Upper lobe of left lung (tissue), 6 donors: ENCODE measurements at regions not wholly inside any gene's neighbourhood (a gene's known extent, or its start where the extent isn't known, plus 50 kb on each side); places are given as distances from the start of the nearest gene placed in this dataset.
"Not testable (repeated sequence)": the region's sequence is repeated elsewhere in the genome, so short reads cannot be mapped to it uniquely, and the experiment has no call there.

Experiments
- ATAC-seq, 2 donors: fragments of 200-7000 bp; cut with Tn5 transposase; one replicate each; pipeline ENCODE4 v1.9.1; 2022; ENCODE audit warnings: mild to moderate bottlenecking in 2 of 2, moderate library complexity in 2 of 2; ENCODE audit not compliant: low FRiP score in 2 of 2
- DNase-seq, 2 donors: peaks; one replicate each; pipeline ENCODE4 v3.0.0-alpha.2; 2019 to 2020
- H3K27ac ChIP-seq, 4 donors: fragments of 200-600 bp; sonication (generic); one replicate each; pipeline ENCODE4 v1.5.1; 2016 to 2019
- H3K27me3 ChIP-seq, 4 donors: fragments of 200-600 bp; sonication (generic); one replicate each; pipeline ENCODE4 v1.5.1; 2017 to 2019
- H3K36me3 ChIP-seq, 4 donors: fragments of 200-600 bp; sonication (generic); one replicate each; pipeline ENCODE4 v1.5.1; 2016 to 2019
- H3K4me1 ChIP-seq, 4 donors: fragments of 200-600 bp; sonication (generic); one replicate each; pipeline ENCODE4 v1.5.1; 2018 to 2019
- H3K4me3 ChIP-seq, 4 donors: fragments of 200-600 bp; sonication (generic); one replicate each; pipeline ENCODE4 v1.5.1; 2017 to 2019; ENCODE audit warnings: mild to moderate bottlenecking in 2 of 4, moderate library complexity in 1 of 4
- H3K9me3 ChIP-seq, 4 donors: fragments of 200-600 bp; sonication (generic); one replicate each; pipeline ENCODE4 v1.5.1; 2018 to 2019
- EP300 ChIP-seq, 4 donors: sonication (generic); formaldehyde crosslinking; IDR thresholded peaks; one replicate each; pipeline ENCODE4 v1.5.1; 2017; ENCODE audit warnings: antibody characterized with exemption in 4 of 4, control low read depth in 2 of 4
- POLR2A ChIP-seq, 4 donors: fragments of 450-650 bp; IDR thresholded peaks; one replicate each; pipeline ENCODE4 v1.5.1; 2016 to 2017; ENCODE audit warnings: antibody characterized with exemption in 4 of 4, mild to moderate bottlenecking in 2 of 4
- POLR2AphosphoS5 ChIP-seq, 2 donors: sonication (generic); formaldehyde crosslinking; IDR thresholded peaks; one replicate each; pipeline ENCODE4 v1.5.1; 2017; ENCODE audit warnings: antibody characterized with exemption in 2 of 2
- WGBS, 2 donors: methylation state at CpG; one replicate each; pipeline ENCODE4 v1.1.5; 2017 to 2018; 5-methylcytosine and 5-hydroxymethylcytosine counted together
- TF ChIP-seq, protein P1 (sequence below), 6 experiments: fragments of 450-650 bp in 4 of 6; fragments of 200-600 bp in 2 of 6; sonication (generic) in 2 of 6; IDR thresholded peaks; one replicate each; pipeline ENCODE4 v1.5.1; 2016 to 2019; ENCODE audit warnings: antibody characterized with exemption in 6 of 6
- donor health status: DM: no; HTN: no; CAD: no; lungs with moderate emphysema.
- donor health status: DM: no; HTN: yes; CAD: no; lungs with severe emphysema.

DNA sequence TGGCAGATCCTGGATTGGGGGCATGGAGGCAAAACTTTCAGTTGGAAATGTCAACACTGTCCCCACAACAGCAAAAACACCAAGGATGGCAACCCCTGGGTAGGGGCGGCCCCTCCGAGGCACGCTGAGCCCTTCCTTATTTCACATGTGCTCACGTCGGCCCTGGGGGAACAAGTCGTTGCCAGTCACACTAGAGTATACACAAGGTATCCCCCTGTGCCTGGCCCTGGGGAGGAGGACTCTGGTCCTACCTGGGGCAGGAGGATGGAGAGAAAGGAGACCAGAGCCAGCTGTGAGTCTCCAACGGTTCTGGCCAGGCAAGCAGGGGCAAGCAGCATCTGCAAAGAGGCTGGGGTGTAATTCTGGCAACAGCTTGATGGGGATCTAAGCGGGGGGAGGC lies 126.9 kb upstream of the FOXD4L5 start:
- no peak for DNase-seq
- TF ChIP-seq EP300 (IDR thresholded peaks at IDR 0.05) (no peak), POLR2AphosphoS5 (IDR thresholded peaks at IDR 0.05) (no peak), POLR2A (IDR thresholded peaks at IDR 0.05) (no peak)
- TF ChIP-seq, protein P1, sequence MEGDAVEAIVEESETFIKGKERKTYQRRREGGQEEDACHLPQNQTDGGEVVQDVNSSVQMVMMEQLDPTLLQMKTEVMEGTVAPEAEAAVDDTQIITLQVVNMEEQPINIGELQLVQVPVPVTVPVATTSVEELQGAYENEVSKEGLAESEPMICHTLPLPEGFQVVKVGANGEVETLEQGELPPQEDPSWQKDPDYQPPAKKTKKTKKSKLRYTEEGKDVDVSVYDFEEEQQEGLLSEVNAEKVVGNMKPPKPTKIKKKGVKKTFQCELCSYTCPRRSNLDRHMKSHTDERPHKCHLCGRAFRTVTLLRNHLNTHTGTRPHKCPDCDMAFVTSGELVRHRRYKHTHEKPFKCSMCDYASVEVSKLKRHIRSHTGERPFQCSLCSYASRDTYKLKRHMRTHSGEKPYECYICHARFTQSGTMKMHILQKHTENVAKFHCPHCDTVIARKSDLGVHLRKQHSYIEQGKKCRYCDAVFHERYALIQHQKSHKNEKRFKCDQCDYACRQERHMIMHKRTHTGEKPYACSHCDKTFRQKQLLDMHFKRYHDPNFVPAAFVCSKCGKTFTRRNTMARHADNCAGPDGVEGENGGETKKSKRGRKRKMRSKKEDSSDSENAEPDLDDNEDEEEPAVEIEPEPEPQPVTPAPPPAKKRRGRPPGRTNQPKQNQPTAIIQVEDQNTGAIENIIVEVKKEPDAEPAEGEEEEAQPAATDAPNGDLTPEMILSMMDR (IDR thresholded peaks at IDR 0.05), result no peak
- Histone ChIP-seq H3K27ac (no peak overlapping the region), H3K27me3 (no peaks in the 10 kb centered on the region), H3K36me3 (no peaks in the 10 kb centered on the region), H3K4me3 (no peak overlapping the region), H3K9me3 (peaks cover 0 to 28% (median 0%) of the 10 kb centered on the region in 4 donors), H3K4me1 (no peaks in the 10 kb centered on the region)
- WGBS, 2 donors, result 79 to 80% methylated on average over 8 of the region's 8 CpGs
- no peak for ATAC-seq

GRCh38 chr9:65411336-65411735 lies 126.3 kb upstream of the FOXD4L5 start:
- Histone ChIP-seq H3K27me3 (no peaks in the 10 kb centered on the region), H3K36me3 (no peaks in the 10 kb centered on the region), H3K27ac (no peak overlapping the region), H3K4me3 (no peak overlapping the region), H3K4me1 (no peaks in the 10 kb centered on the region), H3K9me3 (peaks cover 0 to 24% (median 0%) of the 10 kb centered on the region in 4 donors)
- DNase-seq (no peak), ATAC-seq (no peak)
- 90 to 91% methylated on average over 9 of the region's 9 CpGs for WGBS, 2 donors
- TF ChIP-seq, protein P1 (IDR thresholded peaks at IDR 0.05), result no peak
- TF ChIP-seq POLR2AphosphoS5 (IDR thresholded peaks at IDR 0.05) (no peak), POLR2A (IDR thresholded peaks at IDR 0.05) (no peak), EP300 (IDR thresholded peaks at IDR 0.05) (no peak)

DNA sequence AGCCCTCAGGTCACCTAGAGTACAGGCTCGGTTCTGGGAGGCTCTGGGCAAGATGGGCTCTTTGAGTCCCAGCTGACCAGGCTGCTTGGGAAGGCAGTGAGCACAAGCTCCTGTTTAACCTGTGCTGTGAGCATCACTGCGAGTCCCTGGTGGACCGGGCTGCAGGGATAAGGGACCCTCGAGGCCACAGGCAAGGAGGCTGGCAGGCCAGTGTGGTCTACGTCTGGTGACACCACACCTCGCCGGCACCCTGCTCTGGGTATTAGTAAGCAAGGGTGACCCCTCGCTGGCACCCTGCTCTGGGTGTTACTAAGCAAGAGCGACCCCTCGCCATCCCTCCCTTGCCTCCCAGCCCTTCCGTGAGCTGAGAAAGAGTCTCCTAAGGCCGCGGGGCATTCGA lies 125.9 kb upstream of the FOXD4L5 start:
- Histone ChIP-seq H3K36me3 (no peaks in the 10 kb centered on the region), H3K4me3 (no peak overlapping the region), H3K9me3 (peaks cover 0 to 27% (median 0%) of the 10 kb centered on the region in 4 donors), H3K4me1 (no peaks in the 10 kb centered on the region), H3K27ac (no peak overlapping the region), H3K27me3 (no peaks in the 10 kb centered on the region)
- ATAC-seq (no peak), DNase-seq (no peak)
- no peak for TF ChIP-seq POLR2A (IDR thresholded peaks at IDR 0.05)
- no peak for TF ChIP-seq POLR2AphosphoS5 (IDR thresholded peaks at IDR 0.05)
- TF ChIP-seq, protein P1 (IDR thresholded peaks at IDR 0.05), result no peak
- no peak for TF ChIP-seq EP300 (IDR thresholded peaks at IDR 0.05)
- 78 to 79% methylated on average over 8 to 14 of the region's 14 CpGs for WGBS, 2 donors

GRCh38 chr9:65409471-65409980 lies 124.5 kb upstream of the FOXD4L5 start:
- Histone ChIP-seq H3K4me3 (no peak overlapping the region), H3K27ac (no peak overlapping the region), H3K9me3 (peaks cover 0 to 30% (median 0%) of the 10 kb centered on the region in 4 donors), H3K4me1 (no peaks in the 10 kb centered on the region), H3K36me3 (no peaks in the 10 kb centered on the region), H3K27me3 (no peaks in the 10 kb centered on the region)
- ATAC-seq (no peak), DNase-seq (no peak)
- 77 to 84% methylated on average over 14 of the region's 14 CpGs for WGBS, 2 donors
- no peak for TF ChIP-seq POLR2AphosphoS5 (IDR thresholded peaks at IDR 0.05)
- no peak for TF ChIP-seq POLR2A (IDR thresholded peaks at IDR 0.05)
- no peak for TF ChIP-seq EP300 (IDR thresholded peaks at IDR 0.05)
- TF ChIP-seq, protein P1 (IDR thresholded peaks at IDR 0.05), result no peak

- DNase-seq, ATAC-seq: not testable (repeated sequence)
- WGBS, 2 donors, result 73 to 83% methylated on average over 6 to 14 of the region's 14 CpGs
These were observed 123.8 kb upstream of the FOXD4L5 start for GRCh38 chr9:65408806-65409205.

GRCh38 chr9:65406625-65407024 lies 121.6 kb upstream of the FOXD4L5 start:
- H3K27ac ChIP-seq, DNase-seq, H3K4me3 ChIP-seq, H3K36me3 ChIP-seq, ATAC-seq, H3K4me1 ChIP-seq, H3K27me3 ChIP-seq: not testable (repeated sequence)
- 89 to 95% methylated on average over 5 to 10 of the region's 10 CpGs for whole genome bisulfite sequencing, 2 donors
- H3K9me3 ChIP-seq, result peaks cover 0 to 28% (median 0%) of the 10 kb centered on the region in 4 donors

More at GRCh38 chr9:65408806-65409205, 123.8 kb upstream of the FOXD4L5 start:
- not testable (repeated sequence) for H3K27ac ChIP-seq, H3K27me3 ChIP-seq, H3K36me3 ChIP-seq, H3K4me3 ChIP-seq, H3K4me1 ChIP-seq
- peaks cover 0 to 37% (median 0%) of the 10 kb centered on the region in 4 donors for H3K9me3 ChIP-seq

DNA sequence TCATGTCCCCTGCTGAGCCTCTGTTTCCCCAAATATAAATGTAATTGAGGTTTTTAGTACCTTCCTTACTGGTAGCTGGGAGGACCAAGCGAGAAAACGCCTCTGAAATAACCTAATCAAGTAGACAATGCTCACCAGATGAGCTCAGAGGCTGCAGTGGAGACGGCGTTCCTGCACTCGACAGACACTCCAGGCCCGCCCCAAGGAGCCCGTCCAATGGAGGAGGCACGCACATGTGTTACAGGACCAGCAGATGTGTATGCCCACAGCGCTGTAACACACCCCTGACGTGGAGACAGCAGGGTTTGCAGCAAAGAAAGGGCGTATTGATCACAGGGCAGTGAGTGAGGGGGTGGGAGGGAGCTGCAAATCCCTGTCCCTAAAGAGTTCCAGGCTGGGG lies 120.8 kb upstream of the FOXD4L5 start:
- not testable (repeated sequence) for H3K36me3 ChIP-seq, H3K4me3 ChIP-seq, H3K27me3 ChIP-seq, ATAC-seq, H3K27ac ChIP-seq, H3K4me1 ChIP-seq, DNase-seq
- H3K9me3 ChIP-seq, result peaks cover 0 to 34% (median 0%) of the 10 kb centered on the region in 4 donors
- 65 to 84% methylated on average over 6 to 11 of the region's 11 CpGs for whole genome bisulfite sequencing, 2 donors
